Neural cell (in vitro differentiated cells): ENCODE measurements at regions not wholly inside any gene's neighbourhood (a gene's known extent, or its start where the extent isn't known, plus 50 kb on each side); places are given as distances from the start of the nearest gene placed in this dataset.

Experiments used
- H2AFZ ChIP-seq: fragments of 200-600, 300-800 bp; sonication (generic), shearing (Covaris generic); 2 replicates; pipeline ENCODE4 v1.6.0; 2014; ENCODE audit warnings: low read depth, mild to moderate bottlenecking, antibody characterized with exemption, low read length, moderate library complexity
- H3F3A ChIP-seq: fragments of 200-600 bp; shearing (Covaris generic); 2 replicates; pipeline ENCODE4 v1.6.1; 2016; ENCODE audit warnings: mild to moderate bottlenecking, moderate library complexity, mixed read lengths, antibody characterized with exemption, low read length; ENCODE audit not compliant: insufficient read depth, poor library complexity, severe bottlenecking
- H3K27ac ChIP-seq: fragments of 200-600, 300-800 bp; sonication (generic), shearing (Covaris generic); 2 replicates; pipeline ENCODE4 v1.5.1; 2014; ENCODE audit warnings: mild to moderate bottlenecking, low read length, moderate library complexity
- H3K27me3 ChIP-seq: fragments of 300-800, 200-600 bp; sonication (generic), shearing (Covaris generic); 2 replicates; pipeline ENCODE4 v1.6.0; 2014; ENCODE audit warnings: mild to moderate bottlenecking, low read depth, low read length, moderate library complexity; ENCODE audit not compliant: insufficient read depth
- H3K36me3 ChIP-seq: fragments of 300-800, 200-600 bp; sonication (generic), shearing (Covaris generic); 2 replicates; pipeline ENCODE4 v1.5.1; 2014; ENCODE audit warnings: mild to moderate bottlenecking, antibody characterized with exemption, low read length, moderate library complexity; ENCODE audit not compliant: insufficient read depth
- H3K4me2 ChIP-seq: fragments of 300-800, 200-600 bp; sonication (generic), shearing (Covaris generic); 2 replicates; pipeline ENCODE4 v1.6.0; 2014; ENCODE audit warnings: mild to moderate bottlenecking, low read length
- H3K4me3 ChIP-seq: fragments of 300-800, 200-600 bp; sonication (generic), shearing (Covaris generic); 2 replicates; pipeline ENCODE4 v1.5.1; 2014; ENCODE audit warnings: mild to moderate bottlenecking, low read length, moderate library complexity
- H3K79me2 ChIP-seq: fragments of 200-600 bp; shearing (Covaris generic); replicated peaks from 2 replicates; pipeline ENCODE4 v1.6.0; 2014; ENCODE audit warnings: mild to moderate bottlenecking, low read length, moderate library complexity; ENCODE audit not compliant: insufficient read depth
- H3K9ac ChIP-seq: fragments of 300-800, 200-600 bp; sonication (generic), shearing (Covaris generic); 2 replicates; pipeline ENCODE4 v1.6.1; 2016; ENCODE audit warnings: mild to moderate bottlenecking, low read length, mixed read lengths
- H3K9me2 ChIP-seq: fragments of 200-600 bp; shearing (Covaris generic); 2 replicates; pipeline ENCODE4 v1.6.1; 2016; ENCODE audit warnings: mild to moderate bottlenecking, low read length, mixed read lengths; ENCODE audit not compliant: insufficient read depth
- H3K9me3 ChIP-seq: fragments of 200-600, 300-800 bp; sonication (generic), shearing (Covaris generic); 2 replicates; pipeline ENCODE4 v1.6.1; 2016; ENCODE audit warnings: mild to moderate bottlenecking, mixed run types, low read length, moderate library complexity, mixed read lengths
- H4K20me1 ChIP-seq: fragments of 200-600 bp; shearing (Covaris generic); 2 replicates; pipeline ENCODE4 v1.6.1; 2016; ENCODE audit warnings: mild to moderate bottlenecking, mixed run types; ENCODE audit not compliant: insufficient read depth
- EP300 ChIP-seq: fragments of 450-650 bp; conservative IDR thresholded peaks from 2 replicates; pipeline ENCODE4 v1.6.1; 2014; ENCODE audit warnings: antibody characterized with exemption, mild to moderate bottlenecking, moderate library complexity; ENCODE audit not compliant: poor library complexity, severe bottlenecking
- EZH2 ChIP-seq: fragments of 200-600, 300-800 bp; shearing (Covaris generic), sonication (generic); IDR thresholded peaks from 2 replicates; pipeline ENCODE4 v1.6.1; 2014; ENCODE audit warnings: antibody characterized with exemption, low read length, borderline replicate concordance, mild to moderate bottlenecking; ENCODE audit not compliant: insufficient read depth, poor library complexity, severe bottlenecking
- MXI1 ChIP-seq: fragments of 450-650 bp; conservative IDR thresholded peaks from 2 replicates; pipeline ENCODE4 v1.6.1; 2014; ENCODE audit warnings: antibody characterized with exemption, mild to moderate bottlenecking; ENCODE audit not compliant: poor library complexity, severe bottlenecking
- POLR2AphosphoS5 ChIP-seq: IDR thresholded peaks from 2 replicates; pipeline ENCODE4 v1.6.1; 2012
- RAD21 ChIP-seq: fragments of 450-650 bp; conservative IDR thresholded peaks from 2 replicates; pipeline ENCODE4 v1.6.1; 2014; ENCODE audit warnings: antibody characterized with exemption, mild to moderate bottlenecking, moderate library complexity
- SMC3 ChIP-seq: fragments of 450-650 bp; conservative IDR thresholded peaks from 2 replicates; pipeline ENCODE4 v1.6.1; 2014; ENCODE audit warnings: antibody characterized with exemption, mild to moderate bottlenecking, moderate library complexity; ENCODE audit not compliant: poor library complexity
- TAF1 ChIP-seq: IDR thresholded peaks from 2 replicates; pipeline ENCODE4 v1.6.1; 2012; ENCODE audit warnings: low read depth
- TF ChIP-seq, protein P1 (sequence below): fragments of 450-650 bp; IDR thresholded peaks from 2 replicates; pipeline ENCODE4 v1.5.1; 2014; ENCODE audit warnings: antibody characterized with exemption, mild to moderate bottlenecking, moderate library complexity; ENCODE audit not compliant: poor library complexity, severe bottlenecking
- TF ChIP-seq, protein P2 (sequence below): IDR thresholded peaks from 2 replicates; pipeline ENCODE4 v1.6.1; 2012; ENCODE audit warnings: borderline replicate concordance

DNA sequence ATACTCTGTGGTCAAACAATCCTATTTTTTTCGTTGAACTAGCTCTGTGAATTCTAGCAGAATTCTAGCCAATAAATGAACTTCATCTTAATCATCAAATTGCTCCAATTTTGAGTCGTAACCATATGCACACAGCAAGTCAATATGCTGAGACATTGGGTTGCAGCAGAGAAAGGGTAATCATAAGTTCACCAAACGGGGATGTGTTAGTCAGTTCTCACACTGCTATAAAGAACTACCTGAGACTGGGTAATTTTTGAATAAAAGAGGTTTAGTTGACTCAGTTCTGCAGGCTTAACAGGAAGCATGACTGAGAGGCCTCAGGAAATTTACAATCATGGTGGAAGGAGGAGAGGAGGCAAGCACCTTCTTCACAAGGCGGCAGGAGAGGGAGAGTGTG is 67.7 kb upstream of the ABCC4 start:
- Histone ChIP-seq H3F3A (no peaks in the 10 kb centered on the region), H3K36me3 (no peaks in the 10 kb centered on the region), H3K4me3 (no peak overlapping the region), H3K79me2 (no peaks in the 10 kb centered on the region), H3K27ac (no peak overlapping the region), H4K20me1 (no peaks in the 10 kb centered on the region), H3K9me3 (no peaks in the 10 kb centered on the region), H3K4me2 (no peak overlapping the region), H3K9ac (no peak overlapping the region), H2AFZ (no peak overlapping the region), H3K9me2 (no peaks in the 10 kb centered on the region), H3K27me3 (no peaks in the 10 kb centered on the region)
- TF ChIP-seq, protein P1, sequence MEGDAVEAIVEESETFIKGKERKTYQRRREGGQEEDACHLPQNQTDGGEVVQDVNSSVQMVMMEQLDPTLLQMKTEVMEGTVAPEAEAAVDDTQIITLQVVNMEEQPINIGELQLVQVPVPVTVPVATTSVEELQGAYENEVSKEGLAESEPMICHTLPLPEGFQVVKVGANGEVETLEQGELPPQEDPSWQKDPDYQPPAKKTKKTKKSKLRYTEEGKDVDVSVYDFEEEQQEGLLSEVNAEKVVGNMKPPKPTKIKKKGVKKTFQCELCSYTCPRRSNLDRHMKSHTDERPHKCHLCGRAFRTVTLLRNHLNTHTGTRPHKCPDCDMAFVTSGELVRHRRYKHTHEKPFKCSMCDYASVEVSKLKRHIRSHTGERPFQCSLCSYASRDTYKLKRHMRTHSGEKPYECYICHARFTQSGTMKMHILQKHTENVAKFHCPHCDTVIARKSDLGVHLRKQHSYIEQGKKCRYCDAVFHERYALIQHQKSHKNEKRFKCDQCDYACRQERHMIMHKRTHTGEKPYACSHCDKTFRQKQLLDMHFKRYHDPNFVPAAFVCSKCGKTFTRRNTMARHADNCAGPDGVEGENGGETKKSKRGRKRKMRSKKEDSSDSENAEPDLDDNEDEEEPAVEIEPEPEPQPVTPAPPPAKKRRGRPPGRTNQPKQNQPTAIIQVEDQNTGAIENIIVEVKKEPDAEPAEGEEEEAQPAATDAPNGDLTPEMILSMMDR, result no peak
- TF ChIP-seq TAF1 (no peak), RAD21 (no peak), EZH2 (no peak), SMC3 (no peak), EP300 (no peak), POLR2AphosphoS5 (no peak), MXI1 (no peak)
- TF ChIP-seq, protein P2, sequence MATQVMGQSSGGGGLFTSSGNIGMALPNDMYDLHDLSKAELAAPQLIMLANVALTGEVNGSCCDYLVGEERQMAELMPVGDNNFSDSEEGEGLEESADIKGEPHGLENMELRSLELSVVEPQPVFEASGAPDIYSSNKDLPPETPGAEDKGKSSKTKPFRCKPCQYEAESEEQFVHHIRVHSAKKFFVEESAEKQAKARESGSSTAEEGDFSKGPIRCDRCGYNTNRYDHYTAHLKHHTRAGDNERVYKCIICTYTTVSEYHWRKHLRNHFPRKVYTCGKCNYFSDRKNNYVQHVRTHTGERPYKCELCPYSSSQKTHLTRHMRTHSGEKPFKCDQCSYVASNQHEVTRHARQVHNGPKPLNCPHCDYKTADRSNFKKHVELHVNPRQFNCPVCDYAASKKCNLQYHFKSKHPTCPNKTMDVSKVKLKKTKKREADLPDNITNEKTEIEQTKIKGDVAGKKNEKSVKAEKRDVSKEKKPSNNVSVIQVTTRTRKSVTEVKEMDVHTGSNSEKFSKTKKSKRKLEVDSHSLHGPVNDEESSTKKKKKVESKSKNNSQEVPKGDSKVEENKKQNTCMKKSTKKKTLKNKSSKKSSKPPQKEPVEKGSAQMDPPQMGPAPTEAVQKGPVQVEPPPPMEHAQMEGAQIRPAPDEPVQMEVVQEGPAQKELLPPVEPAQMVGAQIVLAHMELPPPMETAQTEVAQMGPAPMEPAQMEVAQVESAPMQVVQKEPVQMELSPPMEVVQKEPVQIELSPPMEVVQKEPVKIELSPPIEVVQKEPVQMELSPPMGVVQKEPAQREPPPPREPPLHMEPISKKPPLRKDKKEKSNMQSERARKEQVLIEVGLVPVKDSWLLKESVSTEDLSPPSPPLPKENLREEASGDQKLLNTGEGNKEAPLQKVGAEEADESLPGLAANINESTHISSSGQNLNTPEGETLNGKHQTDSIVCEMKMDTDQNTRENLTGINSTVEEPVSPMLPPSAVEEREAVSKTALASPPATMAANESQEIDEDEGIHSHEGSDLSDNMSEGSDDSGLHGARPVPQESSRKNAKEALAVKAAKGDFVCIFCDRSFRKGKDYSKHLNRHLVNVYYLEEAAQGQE, result no peak

DNA sequence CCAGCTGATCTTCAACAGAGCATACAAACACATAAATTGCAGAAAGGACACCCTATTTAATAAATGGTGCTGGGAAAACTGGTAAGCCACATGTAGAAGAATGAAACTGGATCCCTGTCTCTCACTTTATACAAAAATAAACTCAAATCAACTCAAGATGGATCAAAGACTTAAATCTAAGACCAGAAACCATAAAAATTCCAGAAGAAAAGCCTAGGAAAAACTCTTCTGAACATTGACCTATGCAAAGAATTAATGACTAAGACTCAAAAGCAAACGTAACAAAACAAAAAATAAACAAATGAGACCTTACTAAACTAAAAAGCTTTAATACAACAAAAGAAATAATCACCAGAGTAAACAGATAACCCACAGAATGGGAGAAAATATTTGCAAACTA is 74.5 kb upstream of the ABCC4 start:
- no peaks in the 10 kb centered on the region for H3F3A ChIP-seq
- no peaks in the 10 kb centered on the region for H3K79me2 ChIP-seq
- no peak overlapping the region for H3K4me3 ChIP-seq
- H3K4me2 ChIP-seq, result no peak overlapping the region
- no peak overlapping the region for H2AFZ ChIP-seq
- H3K36me3 ChIP-seq, result no peaks in the 10 kb centered on the region
- H3K9ac ChIP-seq, result no peak overlapping the region
- H3K9me3 ChIP-seq, result no peaks in the 10 kb centered on the region
- TF ChIP-seq POLR2AphosphoS5, result no peak
- no peak for TF ChIP-seq MXI1
- TF ChIP-seq EZH2, result no peak
- TF ChIP-seq, protein P1, result no peak
- no peak for TF ChIP-seq EP300
- TF ChIP-seq, protein P2, result no peak
- TF ChIP-seq RAD21, result no peak
- no peak for TF ChIP-seq SMC3
- no peak for TF ChIP-seq TAF1
- H3K27ac ChIP-seq, result no peak overlapping the region
- no peaks in the 10 kb centered on the region for H3K27me3 ChIP-seq
- no peaks in the 10 kb centered on the region for H4K20me1 ChIP-seq
- H3K9me2 ChIP-seq, result no peaks in the 10 kb centered on the region
